Thoracic aorta (tissue), 2 donors: ENCODE measurements at regions not wholly inside any gene's neighbourhood (a gene's known extent, or its start where the extent isn't known, plus 50 kb on each side); places are given as distances from the start of the nearest gene placed in this dataset.

Experiments used
- ATAC-seq: fragments of 150-250 bp; one replicate; pipeline ENCODE4 v1.8.0; 2017; ENCODE audit warnings: low read depth; ENCODE audit not compliant: insufficient number of reproducible peaks, low FRiP score
- DNase-seq: peaks from one replicate; pipeline ENCODE4 v3.0.0-alpha.2; 2020; ENCODE audit warnings: low spot score
- H3K27ac ChIP-seq, 2 donors: fragments of 200-600 bp; sonication (generic); 1 replicate in 1 of 2; 2 replicates in 1 of 2; pipeline ENCODE4 v1.5.1; 2016; ENCODE audit warnings: mild to moderate bottlenecking in 2 of 2, moderate library complexity in 2 of 2
- H3K27me3 ChIP-seq: fragments of 200-600 bp; sonication (generic); replicated peaks from 2 replicates; pipeline ENCODE4 v1.6.0; 2016; ENCODE audit warnings: mild to moderate bottlenecking; ENCODE audit not compliant: insufficient read depth
- H3K36me3 ChIP-seq: fragments of 200-600 bp; sonication (generic); one replicate; pipeline ENCODE4 v1.5.1; 2016
- H3K4me1 ChIP-seq, 2 donors: fragments of 200-600 bp; sonication (generic); 1 replicate in 1 of 2; 2 replicates in 1 of 2; pipeline versions ENCODE4 v1.5.1 to v1.6.0; 2016; ENCODE audit warnings: low read depth in 2 of 2, mild to moderate bottlenecking in 1 of 2; ENCODE audit not compliant: control insufficient read depth in 1 of 2
- H3K4me3 ChIP-seq: fragments of 200-600 bp; sonication (generic); 2 replicates; pipeline ENCODE4 v1.5.1; 2016; ENCODE audit warnings: mild to moderate bottlenecking
- H3K9me3 ChIP-seq: fragments of 200-600 bp; sonication (generic); 2 replicates; pipeline ENCODE4 v1.5.1; 2016
- CTCF ChIP-seq: fragments of 200-600 bp; sonication (generic); IDR thresholded peaks from one replicate; pipeline ENCODE4 v1.5.1; 2019; ENCODE audit warnings: antibody characterized with exemption

- no peak overlapping the region for H3K4me3 ChIP-seq
- no peak overlapping the region for H3K27ac ChIP-seq
- no peak for DNase-seq
- no peaks in the 10 kb centered on the region for H3K36me3 ChIP-seq
- no peaks in the 10 kb centered on the region for H3K9me3 ChIP-seq
- no peaks in the 10 kb centered on the region for H3K4me1 ChIP-seq
- no peak for TF ChIP-seq CTCF
- no peak for ATAC-seq
- H3K27me3 ChIP-seq = no peaks in the 10 kb centered on the region
Observed at GRCh38 chr7:49670991-49671390, 102.4 kb upstream of the VWC2 start.

GRCh38 chr7:49692516-49692915, 80.9 kb upstream of the VWC2 start:
- DNase-seq (no peak), ATAC-seq (no peak)
- no peak overlapping the region for H3K4me3 ChIP-seq
- H3K27ac ChIP-seq = no peak overlapping the region
- no peaks in the 10 kb centered on the region for H3K36me3 ChIP-seq
- H3K9me3 ChIP-seq = no peaks in the 10 kb centered on the region
- no peak for TF ChIP-seq CTCF
- no peaks in the 10 kb centered on the region for H3K27me3 ChIP-seq
- H3K4me1 ChIP-seq = no peaks in the 10 kb centered on the region

GRCh38 chr7:49695971-49696370, 77.5 kb upstream of the VWC2 start:
- no peaks in the 10 kb centered on the region for H3K4me1 ChIP-seq
- H3K4me3 ChIP-seq = no peak overlapping the region
- H3K27ac ChIP-seq = no peak overlapping the region
- H3K36me3 ChIP-seq = no peaks in the 10 kb centered on the region
- ATAC-seq = no peak
- DNase-seq = no peak
- no peaks in the 10 kb centered on the region for H3K27me3 ChIP-seq
- no peaks in the 10 kb centered on the region for H3K9me3 ChIP-seq
- no peak for TF ChIP-seq CTCF

- DNase-seq (no peak), ATAC-seq (no peak)
- H3K27ac ChIP-seq = no peak overlapping the region
- no peaks in the 10 kb centered on the region for H3K27me3 ChIP-seq
- no peaks in the 10 kb centered on the region for H3K36me3 ChIP-seq
- H3K4me3 ChIP-seq = no peak overlapping the region
- no peak for TF ChIP-seq CTCF
- no peaks in the 10 kb centered on the region for H3K9me3 ChIP-seq
- H3K4me1 ChIP-seq = no peaks in the 10 kb centered on the region
Observed at GRCh38 chr7:49700841-49701240, 72.6 kb upstream of the VWC2 start.

- DNase-seq (no peak), ATAC-seq (no peak)
- Histone ChIP-seq H3K27ac (no peak overlapping the region), H3K4me1 (no peaks in the 10 kb centered on the region), H3K36me3 (no peaks in the 10 kb centered on the region), H3K4me3 (no peak overlapping the region), H3K27me3 (no peaks in the 10 kb centered on the region), H3K9me3 (no peaks in the 10 kb centered on the region)
- TF ChIP-seq CTCF = no peak
Observed at GRCh38 chr7:49702099-49702498, 71.3 kb upstream of the VWC2 start.
